Common myeloid progenitor, CD34-positive (primary cell): ENCODE measurements at regions not wholly inside any gene's neighbourhood (a gene's known extent, or its start where the extent isn't known, plus 50 kb on each side); places are given as distances from the start of the nearest gene placed in this dataset.

Source experiments
- CTCF ChIA-PET: fragments of 350-600 bp; sonication (Branson Sonifier 250); formaldehyde crosslinking; loops from one replicate; lab custom pipeline; 2021; ENCODE audit warnings: antibody characterized with exemption; lab: Charles Lee
- POLR2A ChIA-PET: fragments of 350-600 bp; sonication (Branson Sonifier 250); formaldehyde crosslinking; loops from one replicate; lab custom pipeline; 2021; ENCODE audit warnings: antibody characterized with exemption; lab: Charles Lee
- DNase-seq, 3 donors: peaks; one replicate each; pipeline versions ENCODE4 v3.0.0 to v3.0.0-alpha.2; 2013
- H3K27ac ChIP-seq, 2 experiments: 1 replicate in 1 of 2; 2 replicates in 1 of 2; pipeline ENCODE4 v1.7.0; 2013; ENCODE audit warnings: inconsistent platforms in 2 of 2, low read length in 2 of 2, mild to moderate bottlenecking in 2 of 2, low read depth in 1 of 2, moderate library complexity in 1 of 2; ENCODE audit not compliant: severe bottlenecking in 2 of 2, insufficient read depth in 1 of 2, poor library complexity in 1 of 2
- H3K27me3 ChIP-seq, 5 experiments: replicated peaks in 2 of 5; 1 replicate in 3 of 5; 2 replicates in 2 of 5; pipeline versions ENCODE4 v1.6.1 to v1.7.0; 2013; ENCODE audit warnings: low read length in 4 of 5, mild to moderate bottlenecking in 2 of 5, moderate library complexity in 2 of 5, inconsistent platforms in 1 of 5; ENCODE audit not compliant: insufficient read depth in 5 of 5, control insufficient read depth in 4 of 5
- H3K36me3 ChIP-seq, 4 experiments: 1 replicate in 2 of 4; 2 replicates in 2 of 4; pipeline versions ENCODE4 v1.6.1 to v1.7.0; 2013; ENCODE audit warnings: low read length in 3 of 4, control low read depth in 1 of 4, mild to moderate bottlenecking in 1 of 4; ENCODE audit not compliant: control insufficient read depth in 4 of 4, insufficient read depth in 4 of 4
- H3K4me1 ChIP-seq, 4 experiments: 1 replicate in 3 of 4; 2 replicates in 1 of 4; pipeline versions ENCODE4 v1.6.1 to v1.7.1; 2013; ENCODE audit warnings: low read length in 3 of 4, mild to moderate bottlenecking in 3 of 4, control low read depth in 1 of 4, inconsistent platforms in 1 of 4, moderate library complexity in 1 of 4; ENCODE audit not compliant: control insufficient read depth in 4 of 4, insufficient read depth in 4 of 4; ENCODE audit errors: control extremely low read depth in 1 of 4
- H3K4me3 ChIP-seq, 7 experiments: 1 replicate in 4 of 7; 2 replicates in 3 of 7; pipeline versions ENCODE4 v1.5.1 to v1.7.0; 2013; ENCODE audit warnings: mild to moderate bottlenecking in 7 of 7, low read length in 6 of 7, moderate library complexity in 6 of 7, inconsistent platforms in 2 of 7, low read depth in 2 of 7, control low read depth in 1 of 7; ENCODE audit not compliant: insufficient read depth in 4 of 7, control insufficient read depth in 1 of 7; ENCODE audit errors: extremely low read depth in 1 of 7
- H3K9me3 ChIP-seq, 5 experiments: 1 replicate in 4 of 5; 2 replicates in 1 of 5; pipeline versions ENCODE4 v1.6.1 to v1.7.1; 2013; ENCODE audit warnings: low read length in 4 of 5, mild to moderate bottlenecking in 2 of 5, inconsistent platforms in 1 of 5, low read depth in 1 of 5, moderate library complexity in 1 of 5; ENCODE audit not compliant: control insufficient read depth in 4 of 5, insufficient read depth in 2 of 5; ENCODE audit errors: control extremely low read depth in 1 of 5
- WGBS: methylation state at CpG from one replicate; pipeline ENCODE4 v1.1.5; 2013; ENCODE audit not compliant: insufficient coverage; 5-methylcytosine and 5-hydroxymethylcytosine counted together

DNA sequence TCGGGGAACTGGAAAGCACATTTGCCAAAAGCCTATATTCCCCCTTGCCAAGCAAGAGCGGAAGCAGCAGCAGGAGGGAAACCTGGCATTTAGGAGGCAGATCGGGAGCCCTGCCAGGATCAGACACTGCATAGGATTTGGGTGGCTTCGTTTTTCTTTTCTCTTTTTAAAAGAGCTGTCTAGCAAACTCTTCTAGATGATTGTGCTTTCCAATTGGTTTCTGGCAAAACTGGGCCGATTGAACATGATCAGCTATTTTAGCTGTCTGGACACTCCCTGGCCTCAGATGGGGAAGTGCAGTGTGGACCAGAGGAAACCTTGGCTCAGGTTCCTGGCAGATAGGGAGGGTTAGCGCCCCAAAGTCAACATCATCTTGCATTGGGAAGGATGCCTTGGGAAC, 414.0 kb upstream of the KAZN start:
- DNase-seq: no peak
- Histone ChIP-seq H3K4me3 (no peak overlapping the region), H3K27ac (no peak overlapping the region), H3K36me3 (no peaks in the 10 kb centered on the region), H3K9me3 (peaks cover 0 to 3% (median 0%) of the 10 kb centered on the region in 5 experiments), H3K4me1 (no peaks in the 10 kb centered on the region), H3K27me3 (peaks cover 0 to 33% (median 3%) of the 10 kb centered on the region in 5 experiments)
- ChIA-PET CTCF (no interaction called here), POLR2A (interaction anchor here (0.7 kb wide), 1 partner anchor 116 kb away, joined by 4 read pairs; no protein-coding TSS in a partner anchor)
- 81% methylated on average over 6 of the region's 6 CpGs for WGBS

DNA sequence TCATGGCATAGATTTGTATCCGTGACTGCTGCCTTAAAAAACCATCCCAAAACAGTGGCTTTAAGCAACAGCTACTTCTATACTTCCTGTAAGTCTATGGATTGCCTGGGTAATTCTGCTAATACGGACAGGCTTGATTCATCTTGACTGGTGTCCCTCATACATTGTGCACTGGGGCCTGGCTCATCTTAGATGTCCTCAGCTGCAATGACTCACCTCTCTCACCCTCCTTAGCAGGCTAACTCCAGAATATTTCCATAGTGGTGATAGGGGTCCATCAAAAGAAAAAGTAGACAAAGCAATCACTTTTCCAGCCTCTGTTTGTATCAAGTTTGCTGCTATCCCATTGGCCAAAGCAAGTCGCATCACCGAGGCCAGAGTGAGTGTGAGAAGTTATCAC, 409.1 kb upstream of the KAZN start:
- CTCF ChIA-PET: no interaction called here
- WGBS: 100% methylated on average over 1 of the region's 4 CpGs

DNA sequence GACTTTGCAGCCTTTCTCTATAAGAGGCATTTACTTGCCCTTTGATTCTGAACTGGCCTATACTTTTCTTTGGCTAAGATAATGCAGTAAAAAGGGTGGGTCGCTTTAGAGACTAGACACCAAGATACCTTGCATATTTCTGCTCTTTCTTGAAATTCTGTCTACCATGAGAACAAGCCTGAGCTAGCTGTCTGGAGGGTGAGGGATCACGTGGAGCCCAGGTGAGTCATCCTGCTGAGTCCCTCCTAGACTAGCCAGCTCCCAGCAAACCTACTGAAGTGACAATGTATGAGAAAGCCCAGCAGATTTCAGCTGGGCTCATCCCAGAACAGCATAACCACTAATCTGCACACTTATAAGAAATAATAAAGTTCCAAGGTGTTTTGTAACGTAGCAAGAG, 408.0 kb upstream of the KAZN start:
- Histone ChIP-seq H3K27me3 (peaks cover 0 to 4% (median 0%) of the 10 kb centered on the region in 5 experiments), H3K4me3 (no peak overlapping the region), H3K9me3 (peaks cover 0 to 3% (median 0%) of the 10 kb centered on the region in 5 experiments), H3K4me1 (no peaks in the 10 kb centered on the region), H3K36me3 (no peaks in the 10 kb centered on the region), H3K27ac (no peak overlapping the region)
- no peak for DNase-seq
- CTCF ChIA-PET: no interaction called here
- WGBS: 87% methylated on average over 3 of the region's 3 CpGs
- POLR2A ChIA-PET: no interaction called here

More for the DNA sequence above, 409.1 kb upstream of the KAZN start:
- H3K36me3 ChIP-seq: no peaks in the 10 kb centered on the region
- peaks cover 0 to under 1% (median 0%) of the 10 kb centered on the region in 5 experiments for H3K27me3 ChIP-seq
- H3K27ac ChIP-seq: no peak overlapping the region
- H3K4me1 ChIP-seq: no peaks in the 10 kb centered on the region
- peaks cover 0 to 3% (median 0%) of the 10 kb centered on the region in 5 experiments for H3K9me3 ChIP-seq
- POLR2A ChIA-PET: no interaction called here
- H3K4me3 ChIP-seq: no peak overlapping the region
- no peak for DNase-seq

DNA sequence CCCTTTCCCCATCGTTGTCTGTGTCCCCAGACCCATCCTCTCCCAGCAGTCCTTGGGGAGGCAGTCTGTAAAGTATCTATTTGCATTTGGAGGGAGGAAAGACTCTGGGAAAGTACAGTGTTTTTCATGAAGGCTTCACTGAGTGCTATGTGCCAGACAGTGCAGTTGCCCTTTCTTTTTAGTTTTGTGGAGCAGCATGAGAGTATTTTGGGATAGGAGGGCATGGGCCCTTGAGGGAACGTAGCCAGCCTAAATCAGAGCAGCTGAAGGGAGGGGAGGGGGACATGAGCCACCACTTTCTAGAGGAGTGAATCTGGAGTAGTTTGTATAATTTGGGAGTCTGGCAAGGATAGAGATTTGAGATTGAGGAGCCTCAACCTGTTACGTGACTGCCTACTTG, 404.0 kb upstream of the KAZN start:
- H3K9me3 ChIP-seq: peaks cover 0 to 3% (median 0%) of the 10 kb centered on the region in 5 experiments
- ChIA-PET CTCF (no interaction called here), POLR2A (no interaction called here)
- whole genome bisulfite sequencing: 100% methylated on average over 1 of the region's 3 CpGs
- no peaks in the 10 kb centered on the region for H3K36me3 ChIP-seq
- H3K4me3 ChIP-seq: no peak overlapping the region
- no peak for DNase-seq
- H3K4me1 ChIP-seq: no peaks in the 10 kb centered on the region
- H3K27me3 ChIP-seq: peaks cover 0 to 4% (median 0%) of the 10 kb centered on the region in 5 experiments
- H3K27ac ChIP-seq: no peak overlapping the region

DNA sequence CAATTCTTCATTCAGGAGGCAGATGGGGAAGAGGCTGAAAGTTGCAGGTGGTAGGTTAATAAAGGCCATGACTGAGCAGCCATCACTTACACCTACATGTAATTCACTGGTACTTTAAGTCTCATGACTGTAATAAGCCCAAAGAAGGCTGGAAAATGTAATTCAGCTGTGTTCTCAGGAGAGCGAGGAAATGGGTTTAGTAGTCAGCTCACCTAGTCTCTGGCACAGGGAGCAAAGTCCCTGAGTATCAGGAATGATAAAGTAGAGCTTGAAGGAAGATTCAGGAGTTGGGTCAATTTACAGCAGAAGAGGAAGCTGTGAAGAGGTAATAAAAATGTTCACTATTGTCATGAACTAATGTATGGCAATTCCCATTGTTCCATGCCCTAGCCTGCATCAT, 393.4 kb upstream of the KAZN start:
- ChIA-PET CTCF (no interaction called here), POLR2A (no interaction called here)
- no peak for DNase-seq
- no peak overlapping the region for H3K27ac ChIP-seq
- H3K9me3 ChIP-seq: peaks cover 0 to 3% (median 0%) of the 10 kb centered on the region in 5 experiments
- no peak overlapping the region for H3K4me3 ChIP-seq
- H3K36me3 ChIP-seq: no peaks in the 10 kb centered on the region
- peaks cover 0 to 5% (median 2%) of the 10 kb centered on the region in 5 experiments for H3K27me3 ChIP-seq
- H3K4me1 ChIP-seq: no peaks in the 10 kb centered on the region
- WGBS: 83% methylated on average over 1 of the region's 1 CpG

DNA sequence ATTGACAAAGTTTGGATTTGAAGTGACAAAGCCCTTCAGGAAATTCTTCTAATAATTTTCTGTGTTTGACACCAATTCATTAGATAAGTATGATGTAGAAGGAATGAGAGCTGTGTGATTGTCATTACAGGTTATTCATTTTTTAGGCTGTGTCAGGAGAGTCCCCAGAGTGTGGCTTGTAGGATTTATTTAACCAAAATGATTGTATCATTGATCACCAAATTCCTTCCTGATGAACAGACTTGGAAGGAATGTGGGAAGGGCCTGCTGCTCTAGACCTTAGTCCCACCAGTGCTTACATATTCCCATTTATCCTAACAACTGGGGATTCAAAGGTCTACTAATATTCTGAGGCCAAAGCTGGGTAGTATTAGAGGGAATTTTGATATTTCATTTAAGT, 383.3 kb upstream of the KAZN start:
- CTCF ChIA-PET: no interaction called here

DNA sequence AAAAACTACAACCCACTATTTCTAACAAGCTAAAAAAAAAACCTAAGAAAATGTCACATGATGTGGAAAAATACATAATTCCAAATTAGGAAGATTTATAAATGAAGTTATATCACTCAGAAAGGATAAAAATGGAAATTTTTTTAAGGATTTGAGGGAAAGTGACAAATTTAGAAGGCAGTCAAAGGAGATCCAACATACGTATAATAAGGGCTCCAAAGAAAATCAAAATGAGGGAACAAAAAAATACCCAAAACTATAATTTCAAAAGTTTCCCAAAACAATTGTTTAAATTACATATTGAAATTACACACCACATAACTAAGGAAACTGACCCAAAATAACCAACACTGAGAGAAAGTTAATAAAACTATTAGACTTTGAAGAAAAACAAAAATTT, 381.1 kb upstream of the KAZN start:
- Histone ChIP-seq H3K9me3 (peaks cover 0 to 19% (median 0%) of the 10 kb centered on the region in 5 experiments), H3K4me3 (no peak overlapping the region), H3K4me1 (no peaks in the 10 kb centered on the region), H3K27ac (no peak overlapping the region), H3K27me3 (peaks cover 0 to 3% (median 0%) of the 10 kb centered on the region in 5 experiments), H3K36me3 (no peaks in the 10 kb centered on the region)
- DNase-seq: peak in 2 of 3 donors; percentile 1 to 8
- WGBS: 100% methylated on average over 1 of the region's 1 CpG
- CTCF ChIA-PET: no interaction called here
- POLR2A ChIA-PET: no interaction called here

More for the DNA sequence above, 383.3 kb upstream of the KAZN start:
- POLR2A ChIA-PET: no interaction called here
- H3K27me3 ChIP-seq: no peaks in the 10 kb centered on the region
- DNase-seq: no peak
- H3K36me3 ChIP-seq: no peaks in the 10 kb centered on the region
- H3K4me3 ChIP-seq: no peak overlapping the region
- H3K9me3 ChIP-seq: peaks cover 0 to 19% (median 0%) of the 10 kb centered on the region in 5 experiments
- no peaks in the 10 kb centered on the region for H3K4me1 ChIP-seq
- H3K27ac ChIP-seq: no peak overlapping the region
